T-helper 2 cell treated with Interferon-gamma antibody and Interleukin-4, amounts not matched to agents 100 ng/mL and 5 ng/mL, for 36 hours (primary cell): ENCODE measurements at regions not wholly inside any gene's neighbourhood (a gene's known extent, or its start where the extent isn't known, plus 50 kb on each side); places are given as distances from the start of the nearest gene placed in this dataset.

ENCODE experiments used
- intact Hi-C: fragments of 100-400 bp; cut with micrococcal nuclease; formaldehyde crosslinking; loops from one replicate; pipeline ENCODE4 v1.15.1; 2023

GRCh38 chr14:34138175-34138574, 187.3 kb upstream of the EGLN3 start:
- intact Hi-C loops = no loop called here

DNA sequence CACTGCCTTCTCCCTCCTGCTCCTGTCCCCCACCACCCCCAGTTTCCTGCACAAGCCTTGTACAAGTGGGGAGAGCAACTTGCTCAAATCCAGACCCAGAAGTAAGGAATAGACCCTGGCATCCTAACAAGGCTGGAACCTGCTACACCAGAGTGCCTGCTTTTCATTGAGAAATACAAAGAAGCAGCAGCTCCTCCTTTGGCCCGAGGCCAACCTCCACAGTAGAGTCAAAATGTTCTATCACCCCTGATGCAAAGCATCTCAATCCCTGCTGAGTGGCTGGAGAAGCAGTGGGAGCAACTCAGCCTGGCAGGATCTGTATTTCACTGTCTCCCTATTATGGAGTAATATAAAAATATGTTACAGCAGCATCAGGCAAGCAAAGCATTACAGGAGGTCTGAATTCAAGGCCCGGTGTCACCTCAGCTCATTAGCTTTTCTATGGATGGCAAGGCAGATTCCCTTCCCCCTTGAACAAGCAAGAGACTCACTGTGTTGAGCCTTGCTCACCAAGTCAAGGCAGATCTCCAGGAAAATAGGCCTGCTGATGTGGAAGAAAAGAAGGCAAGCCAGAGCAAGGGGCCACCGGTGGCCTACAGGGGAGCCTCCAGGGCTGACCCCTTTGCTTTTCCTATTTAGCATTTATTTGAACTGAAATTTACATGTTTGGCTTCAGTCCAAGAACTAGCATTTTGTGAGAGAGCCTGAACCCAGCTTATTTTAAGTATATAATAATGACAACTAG, 186.3 kb upstream of the EGLN3 start:
- intact Hi-C loops = no loop called here

- intact Hi-C loops = no loop called here
These were observed 184.6 kb upstream of the EGLN3 start for GRCh38 chr14:34135492-34135891.

GRCh38 chr14:34134484-34134883, 183.6 kb upstream of the EGLN3 start:
- intact Hi-C loops = no loop called here

- intact Hi-C loops = no loop called here
These were observed 179.2 kb upstream of the EGLN3 start for GRCh38 chr14:34129927-34130552.

DNA sequence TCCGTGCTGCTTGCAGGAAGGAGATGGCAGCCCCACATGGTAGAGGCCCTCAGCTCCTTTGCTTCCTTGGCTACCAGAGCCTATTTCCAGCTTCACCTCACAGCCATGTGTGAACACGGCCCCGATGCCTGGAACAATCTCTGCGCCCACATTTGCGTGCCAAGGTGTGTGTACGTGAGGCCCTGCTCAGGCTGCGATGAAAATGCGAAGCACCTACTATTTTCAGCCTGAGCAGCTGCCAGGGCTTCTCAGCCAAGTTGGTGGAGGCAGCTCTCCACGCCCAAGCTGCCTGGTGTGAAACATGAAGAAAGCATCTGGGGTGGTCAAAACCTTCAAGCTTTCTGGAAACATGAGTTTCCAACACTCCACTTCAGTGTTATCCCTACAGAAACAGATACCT, 177.8 kb upstream of the EGLN3 start:
- intact Hi-C loops = no loop called here

- intact Hi-C loops = no loop called here
These were observed 175.7 kb upstream of the EGLN3 start for GRCh38 chr14:34126586-34126985.

DNA sequence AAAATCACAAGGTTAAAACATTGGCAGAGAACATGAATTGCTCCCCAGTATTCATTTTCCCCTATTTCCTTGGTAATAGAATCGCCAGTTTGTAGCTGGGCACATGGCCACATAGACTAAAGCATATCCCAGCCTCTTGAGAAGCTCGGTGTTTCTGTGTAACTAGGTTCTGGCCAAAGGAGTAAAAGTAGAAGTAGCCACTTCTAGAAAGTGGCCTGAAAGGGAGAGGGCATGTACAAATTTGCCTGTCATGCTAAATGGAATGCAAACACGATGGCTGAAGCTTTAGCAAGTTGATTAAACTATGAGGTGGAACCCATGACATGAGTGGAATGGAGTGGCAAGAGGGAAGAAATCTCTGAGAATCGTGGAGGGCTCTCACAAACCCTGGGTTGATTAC, 173.7 kb upstream of the EGLN3 start:
- intact Hi-C loops = no loop called here

DNA sequence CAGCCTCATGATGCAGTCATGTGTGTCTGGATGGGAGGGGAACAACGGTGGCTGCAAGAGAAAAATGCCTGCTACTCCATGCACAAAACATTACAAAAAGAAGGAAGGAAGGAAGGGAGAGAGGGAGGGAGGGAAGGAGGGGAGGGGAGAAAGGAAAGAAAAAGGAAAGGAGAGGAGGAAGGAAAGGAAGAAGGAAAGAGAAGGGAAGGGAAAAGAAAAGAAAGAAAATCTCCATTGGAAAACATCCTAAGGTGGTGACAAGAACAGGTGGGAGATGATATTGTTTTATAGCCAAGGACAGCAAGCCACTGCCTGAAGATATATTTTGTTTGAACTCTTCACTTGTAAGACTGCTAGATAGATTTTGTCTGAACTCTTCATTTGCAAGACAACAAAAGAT, 171.8 kb upstream of the EGLN3 start:
- intact Hi-C loops = no loop called here

GRCh38 chr14:34122081-34122480, 171.2 kb upstream of the EGLN3 start:
- intact Hi-C loops = no loop called here

DNA sequence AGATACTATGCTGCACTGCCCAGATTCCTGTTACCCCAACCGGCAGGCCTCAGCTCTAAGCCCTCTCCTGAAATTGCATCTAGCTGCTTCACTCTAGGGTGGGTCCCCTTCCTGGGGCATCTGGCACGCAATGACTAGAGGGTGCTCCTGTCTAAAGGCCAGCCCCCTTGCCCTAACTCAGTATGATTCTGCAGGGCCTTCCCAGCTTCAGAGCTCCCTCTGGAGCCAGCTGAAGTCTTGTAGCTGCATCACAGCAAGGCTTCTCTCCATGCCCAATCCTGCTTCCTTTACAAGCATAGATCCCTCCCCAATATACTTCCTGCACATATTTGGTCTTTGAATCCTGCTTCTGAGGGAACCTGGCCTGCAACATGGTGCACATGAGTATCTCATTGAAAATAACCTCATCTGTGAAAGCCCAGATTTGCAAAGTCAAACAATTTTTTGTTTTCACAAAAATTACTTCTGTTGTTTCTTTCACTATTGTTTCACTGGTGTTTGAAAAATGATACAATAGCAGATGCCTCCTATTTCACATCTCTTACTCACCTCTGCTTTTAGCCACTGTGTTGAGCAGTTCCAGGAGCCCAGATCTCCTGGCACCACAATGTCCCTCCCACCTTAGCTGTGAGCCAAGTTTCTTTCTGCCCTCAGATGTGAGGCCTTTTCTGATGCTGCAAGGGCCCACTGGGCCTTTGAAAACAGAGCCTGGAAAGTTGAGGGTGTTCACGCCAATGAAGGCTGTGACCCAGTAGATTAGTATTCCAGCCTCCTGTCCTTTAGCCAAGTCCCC, 169.5 kb upstream of the EGLN3 start:
- intact Hi-C loops = no loop called here

DNA sequence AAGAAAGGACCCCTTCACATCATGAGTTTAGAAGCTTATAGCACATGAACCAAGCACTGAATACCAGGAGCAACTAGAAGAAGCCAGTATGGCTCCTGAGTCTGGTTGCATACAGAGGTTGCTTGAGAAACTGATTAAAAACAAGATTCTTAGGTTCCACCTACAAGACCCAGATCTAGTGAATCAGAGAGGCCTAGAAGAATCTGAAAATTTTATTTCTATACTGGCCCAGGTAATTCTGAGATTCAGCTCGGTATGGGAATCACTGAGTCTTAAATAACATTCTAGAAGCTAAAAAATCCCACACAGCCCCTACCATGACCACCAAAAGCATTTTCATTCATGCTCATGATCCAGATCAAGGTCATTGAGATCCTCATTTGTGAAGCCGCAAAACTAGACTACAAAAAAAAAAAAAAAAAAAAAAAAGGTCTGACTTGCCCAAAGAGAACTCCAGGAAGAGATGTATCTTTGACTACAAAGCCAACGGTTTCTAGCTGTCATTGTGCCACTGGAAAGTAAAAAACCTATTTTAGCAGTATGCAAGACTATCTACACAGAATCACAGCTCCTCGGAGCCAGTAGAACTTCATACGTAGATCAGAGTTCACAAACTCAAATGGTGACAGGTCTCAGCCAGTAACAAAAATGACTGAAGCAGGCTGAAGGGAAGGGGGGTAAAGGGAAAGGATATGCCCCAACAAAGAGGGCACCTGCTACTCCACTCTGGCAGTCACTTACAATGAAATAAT, 168.4 kb upstream of the EGLN3 start:
- intact Hi-C loops = no loop called here

DNA sequence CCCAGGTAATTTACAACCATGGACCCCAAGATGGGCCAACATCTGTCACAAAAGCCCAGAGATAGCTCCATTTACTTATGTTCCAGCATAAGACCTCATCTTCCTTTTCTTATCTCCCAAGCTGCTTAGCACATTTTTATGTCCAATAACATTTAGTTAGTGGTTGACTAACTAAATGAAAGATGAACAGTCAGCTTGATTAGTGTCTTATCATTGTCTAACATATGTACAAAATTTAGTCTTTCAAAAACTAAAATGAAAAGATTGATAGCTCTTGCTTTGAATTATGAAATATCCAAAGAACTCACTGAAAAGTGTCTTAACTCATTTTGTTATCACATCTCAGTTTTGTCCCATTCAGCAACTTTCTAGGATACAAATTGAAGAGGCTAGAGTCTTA, 163.1 kb upstream of the EGLN3 start:
- intact Hi-C loops = no loop called here

GRCh38 chr14:34113005-34113511, 162.2 kb upstream of the EGLN3 start:
- intact Hi-C loops = no loop called here

DNA sequence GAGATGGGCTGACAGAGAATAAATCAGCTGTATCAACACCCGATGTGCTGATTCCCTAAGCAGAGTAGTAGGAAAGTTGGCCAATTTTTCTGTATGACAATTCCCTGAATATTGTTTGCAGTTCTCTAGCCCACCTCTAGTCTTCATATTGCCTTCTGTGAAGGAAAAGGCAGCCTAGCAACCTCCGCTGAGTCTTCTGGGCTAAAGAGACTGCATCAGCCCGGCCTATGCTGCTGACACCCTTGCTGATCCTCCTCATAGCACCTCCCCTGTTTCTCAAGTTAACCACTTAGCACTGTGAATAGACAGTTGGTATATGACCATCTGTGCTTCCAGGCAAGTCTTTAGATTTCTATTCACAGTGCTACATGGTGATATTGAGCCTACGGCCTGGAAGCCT, 161.1 kb upstream of the EGLN3 start:
- intact Hi-C loops = no loop called here

GRCh38 chr14:34111505-34111904, 160.6 kb upstream of the EGLN3 start:
- intact Hi-C loops = no loop called here

GRCh38 chr14:34110531-34110930, 159.7 kb upstream of the EGLN3 start:
- intact Hi-C loops = no loop called here

DNA sequence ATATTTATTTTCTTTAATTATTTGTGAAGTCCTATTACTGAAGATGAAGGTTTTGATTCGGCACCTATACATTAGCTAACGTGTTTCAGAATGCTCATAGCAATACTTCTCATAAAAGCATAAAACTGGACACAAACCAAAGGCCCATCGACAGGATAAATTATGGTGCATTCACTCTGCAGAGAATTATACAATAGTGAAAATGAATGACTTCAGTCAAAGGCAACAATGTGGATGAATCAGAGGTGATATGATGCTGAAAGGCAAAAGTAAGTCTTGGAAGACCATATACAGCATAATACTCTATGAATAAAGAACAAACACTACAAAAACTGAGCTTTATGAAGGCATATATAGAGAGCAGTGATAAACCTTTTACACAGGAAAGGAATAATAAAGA, 156.6 kb upstream of the EGLN3 start:
- intact Hi-C loops = no loop called here

DNA sequence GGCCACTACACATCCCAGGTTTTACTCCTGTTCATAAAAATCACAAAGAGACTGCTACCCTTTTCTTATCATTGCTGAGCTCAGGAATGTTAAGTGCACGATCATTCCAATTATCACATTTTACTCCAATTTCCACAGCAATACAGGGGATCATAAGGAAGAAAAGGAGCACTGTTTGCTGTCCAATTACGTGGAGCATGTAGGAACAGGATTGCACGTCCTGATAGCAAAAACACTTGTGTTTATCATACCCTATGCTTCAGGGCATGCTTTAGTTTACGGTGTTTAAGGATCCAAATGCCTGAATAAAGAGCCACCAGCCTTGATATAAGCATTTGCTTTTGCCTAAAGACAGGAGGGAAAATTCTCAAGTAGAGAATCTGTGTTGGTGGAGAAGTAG, 155.4 kb upstream of the EGLN3 start:
- intact Hi-C loops = no loop called here

DNA sequence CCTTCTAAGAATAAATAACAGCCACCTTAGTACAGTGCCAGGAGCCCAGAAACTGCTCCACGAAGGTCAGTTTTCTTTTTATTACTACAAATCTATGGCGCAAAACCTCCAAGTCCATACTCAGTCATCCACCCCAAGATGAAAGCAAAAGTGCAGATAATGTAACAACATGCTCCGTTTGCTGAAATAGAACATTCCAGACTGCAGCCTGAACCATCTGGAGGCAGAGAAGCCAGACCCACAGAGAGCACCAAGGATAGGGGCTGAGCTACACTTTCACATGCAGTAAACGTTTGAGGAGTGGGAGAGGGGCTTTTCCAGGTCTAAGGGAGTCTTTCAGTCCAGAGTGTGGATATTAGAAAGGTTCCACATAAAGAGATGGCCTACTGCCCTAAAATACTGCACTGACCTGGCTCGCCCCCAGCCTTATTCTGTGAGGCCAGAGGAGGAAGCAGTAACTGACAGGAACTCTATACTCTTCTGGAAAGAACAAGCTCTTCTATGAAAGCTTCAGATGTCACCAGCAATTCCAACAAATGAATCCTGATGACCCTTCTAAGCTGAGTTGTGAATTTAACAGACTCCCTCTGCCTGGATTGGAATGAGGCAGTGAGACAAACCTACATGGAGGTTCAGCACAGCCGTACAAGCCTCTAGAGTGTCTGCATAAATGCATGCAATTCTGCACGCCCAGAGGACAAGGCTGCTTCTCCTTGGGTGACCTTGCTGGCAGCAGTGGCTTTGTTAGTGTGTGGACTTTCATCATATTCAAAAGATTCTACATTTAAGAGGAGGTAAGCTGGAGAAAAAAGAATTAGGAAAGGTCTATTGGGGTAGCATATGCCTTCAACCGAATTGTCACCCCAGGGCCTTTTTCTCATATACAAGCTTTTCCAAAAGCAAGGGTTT, 153.9 kb upstream of the EGLN3 start:
- intact Hi-C loops = no loop called here

- intact Hi-C loops = no loop called here
These were observed 152.3 kb upstream of the EGLN3 start for GRCh38 chr14:34103176-34103575.
